GM10248 (cell line): ENCODE measurements at regions not wholly inside any gene's neighbourhood (a gene's known extent, or its start where the extent isn't known, plus 50 kb on each side); places are given as distances from the start of the nearest gene placed in this dataset.

Experiments
- CTCF ChIA-PET: fragments of 300-600 bp; sonication (Branson Sonifier 250); formaldehyde crosslinking; extraction: SDS; loops from one replicate; lab custom pipeline; 2021; ENCODE audit warnings: antibody characterized with exemption; lab: Yijun Ruan, JAX
- POLR2A ChIA-PET: fragments of 350-650 bp; sonication (Branson Sonifier 250); formaldehyde crosslinking; extraction: SDS; loops from one replicate; lab custom pipeline; 2020; ENCODE audit warnings: antibody characterized with exemption; lab: Yijun Ruan, JAX
- DNase-seq: peaks from one replicate; pipeline ENCODE4 v3.0.0; 2012; ENCODE audit errors: extremely low spot score
- CTCF ChIP-seq: IDR thresholded peaks from 2 replicates; pipeline ENCODE4 v1.5.1; 2012; ENCODE audit warnings: mild to moderate bottlenecking, low read depth; ENCODE audit errors: extremely low read depth, missing control alignments, control extremely low read depth

GRCh38 chrX:80602036-80602860, 182.0 kb downstream of the TENT5D start:
- POLR2A ChIA-PET = no interaction called here
- no peak for DNase-seq
- CTCF ChIA-PET = no interaction called here

More at GRCh38 chrX:80602036-80602860, 182.0 kb downstream of the TENT5D start:
- TF ChIP-seq CTCF = no peak
